ENCODE measurements at regions not wholly inside any gene's neighbourhood (a gene's known extent, or its start where the extent isn't known, plus 50 kb on each side); places are given as distances from the start of the nearest gene placed in this dataset. TPM values are rescaled to one million over a fixed set of nuclear protein-coding genes. Genes with fewer than 3 reads are reported as not detected.

DNA sequence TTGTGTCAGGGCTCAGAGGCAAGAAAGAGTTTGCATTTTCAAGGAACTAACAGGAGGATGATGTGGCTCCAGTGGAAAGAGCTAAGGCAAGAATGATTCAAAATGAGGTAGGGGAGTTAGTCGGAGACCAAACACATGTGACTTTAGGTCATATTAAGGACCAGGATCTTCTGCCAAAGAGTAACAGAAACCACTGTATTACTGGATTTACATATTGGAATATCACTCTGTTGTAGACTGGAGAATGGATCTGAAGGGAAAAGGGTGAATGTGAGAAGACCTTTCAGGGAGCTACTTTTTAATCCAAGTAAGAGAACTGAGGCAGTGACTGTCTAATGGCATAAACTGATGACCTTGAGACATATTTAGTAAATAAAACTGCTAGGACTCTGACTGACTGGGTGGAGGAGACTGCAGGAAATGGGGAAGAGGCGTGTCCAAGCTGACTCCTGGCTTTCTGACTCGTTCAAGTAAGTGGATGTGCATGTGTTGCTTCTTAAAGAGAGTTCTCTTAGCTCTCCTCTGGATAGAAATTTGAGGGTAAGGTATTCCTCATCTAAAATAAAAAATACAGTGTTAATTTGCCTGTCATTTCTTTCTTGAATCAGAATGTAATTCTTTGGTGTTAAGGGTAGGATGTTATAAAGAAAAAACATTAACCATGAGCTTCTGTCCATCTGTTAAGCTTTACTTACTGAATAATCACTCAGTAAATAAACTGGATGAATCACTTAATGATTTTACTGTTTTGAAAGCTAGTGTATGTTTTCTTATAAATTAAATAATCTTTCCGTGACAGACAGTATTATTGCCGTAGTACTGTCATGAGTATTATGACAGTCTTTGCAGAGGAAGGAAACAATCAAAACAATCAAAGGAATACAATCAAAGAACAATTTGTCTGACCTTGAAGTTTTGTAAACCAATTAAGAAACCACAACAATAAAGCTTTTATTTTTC, 58.3 kb upstream of the CFAP20DC start:
- 72% methylated on average over 2 of the region's 5 CpGs for WGBS (ENCODE audit: insufficient coverage)
- Histone ChIP-seq H3K36me3 (ENCODE audit: control insufficient read depth, insufficient read depth, low read length) (no peaks in the 10 kb centered on the region), H3K4me3 (ENCODE audit: low read depth, low read length) (no peak overlapping the region), H3K4me1 (ENCODE audit: control insufficient read depth, insufficient read depth, low read length) (no peaks in the 10 kb centered on the region), H3K27me3 (ENCODE audit: control insufficient read depth, insufficient read depth, low read length) (no peaks in the 10 kb centered on the region), H3K27ac (ENCODE audit: low read depth, low read length) (no peak overlapping the region), H3K9me3 (ENCODE audit: control insufficient read depth, insufficient read depth, low read length) (no peaks in the 10 kb centered on the region)
- no peak for DNase-seq (ENCODE audit: low read depth in 4 of 6, low spot score in 6 of 6)

DNA sequence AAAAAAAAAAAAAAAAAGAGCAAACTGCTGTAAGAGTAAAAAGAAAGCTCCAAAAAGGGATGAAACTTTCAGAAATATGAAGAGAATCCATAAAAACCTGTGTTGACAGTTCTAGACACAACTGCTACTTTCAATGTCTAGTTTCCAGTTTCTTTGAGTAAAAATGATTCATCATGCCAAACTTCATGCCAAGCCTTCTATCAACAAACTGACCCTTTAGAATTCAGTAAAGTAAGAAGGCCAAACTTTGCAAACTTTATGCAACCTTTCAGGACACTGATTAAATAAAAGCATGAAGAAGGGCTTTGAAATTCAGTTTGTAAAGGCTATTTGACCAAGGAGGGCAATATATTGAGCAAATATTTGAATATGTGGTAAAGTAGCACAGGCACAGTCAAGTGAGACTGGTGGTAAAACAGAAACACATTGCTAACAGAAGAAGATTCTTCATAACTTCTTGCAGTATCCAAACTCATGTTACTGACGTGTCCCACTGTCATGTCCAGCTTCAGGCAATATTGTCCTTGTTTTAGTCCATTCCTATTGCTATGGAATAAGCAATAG, 56.3 kb upstream of the CFAP20DC start:
- Histone ChIP-seq H3K27me3 (ENCODE audit: control insufficient read depth, insufficient read depth, low read length) (no peaks in the 10 kb centered on the region), H3K4me3 (ENCODE audit: low read depth, low read length) (no peak overlapping the region), H3K27ac (ENCODE audit: low read depth, low read length) (no peak overlapping the region), H3K9me3 (ENCODE audit: control insufficient read depth, insufficient read depth, low read length) (no peaks in the 10 kb centered on the region), H3K36me3 (ENCODE audit: control insufficient read depth, insufficient read depth, low read length) (no peaks in the 10 kb centered on the region), H3K4me1 (ENCODE audit: control insufficient read depth, insufficient read depth, low read length) (no peaks in the 10 kb centered on the region)
- no peak for DNase-seq (ENCODE audit: low read depth in 4 of 6, low spot score in 6 of 6)
- WGBS (ENCODE audit: insufficient coverage) = no CpG with 5 or more reads among the region's 1 CpG

GRCh38 chr3:59103552-59103951, 53.7 kb upstream of the CFAP20DC start:
- no peaks in the 10 kb centered on the region for H3K27me3 ChIP-seq (ENCODE audit: control insufficient read depth, insufficient read depth, low read length)
- H3K9me3 ChIP-seq (ENCODE audit: control insufficient read depth, insufficient read depth, low read length) = no peaks in the 10 kb centered on the region
- no peak overlapping the region for H3K4me3 ChIP-seq (ENCODE audit: low read depth, low read length)
- H3K27ac ChIP-seq (ENCODE audit: low read depth, low read length) = no peak overlapping the region
- no peaks in the 10 kb centered on the region for H3K36me3 ChIP-seq (ENCODE audit: control insufficient read depth, insufficient read depth, low read length)
- WGBS (ENCODE audit: insufficient coverage) = no CpG with 5 or more reads among the region's 1 CpG
- no peak for DNase-seq (ENCODE audit: low read depth in 4 of 6, low spot score in 6 of 6)
- peaks cover 4% of the 10 kb centered on the region for H3K4me1 ChIP-seq (ENCODE audit: control insufficient read depth, insufficient read depth, low read length)

- Histone ChIP-seq H3K4me1 (ENCODE audit: control insufficient read depth, insufficient read depth, low read length) (peaks cover 4% of the 10 kb centered on the region), H3K27me3 (ENCODE audit: control insufficient read depth, insufficient read depth, low read length) (no peaks in the 10 kb centered on the region), H3K4me3 (ENCODE audit: low read depth, low read length) (no peak overlapping the region), H3K36me3 (ENCODE audit: control insufficient read depth, insufficient read depth, low read length) (no peaks in the 10 kb centered on the region), H3K27ac (ENCODE audit: low read depth, low read length) (no peak overlapping the region), H3K9me3 (ENCODE audit: control insufficient read depth, insufficient read depth, low read length) (no peaks in the 10 kb centered on the region)
- WGBS (ENCODE audit: insufficient coverage) = 75% methylated on average over 4 of the region's 4 CpGs
- peak in 1 of 6 donors; percentile 7 for DNase-seq (ENCODE audit: low read depth in 4 of 6, low spot score in 6 of 6)
These were observed 51.5 kb upstream of the CFAP20DC start for GRCh38 chr3:59101231-59101736.

Small RNA genes in the stretch of these regions (small RNA-seq; reads per million reads assigned to genes)
- gene RF00017 (ENCODE audit: low replicate concordance) = not detected

Data from spinal cord (tissue), 10 donors.